ENCODE measurements at regions not wholly inside any gene's neighbourhood (a gene's known extent, or its start where the extent isn't known, plus 50 kb on each side); places are given as distances from the start of the nearest gene placed in this dataset.

DNA sequence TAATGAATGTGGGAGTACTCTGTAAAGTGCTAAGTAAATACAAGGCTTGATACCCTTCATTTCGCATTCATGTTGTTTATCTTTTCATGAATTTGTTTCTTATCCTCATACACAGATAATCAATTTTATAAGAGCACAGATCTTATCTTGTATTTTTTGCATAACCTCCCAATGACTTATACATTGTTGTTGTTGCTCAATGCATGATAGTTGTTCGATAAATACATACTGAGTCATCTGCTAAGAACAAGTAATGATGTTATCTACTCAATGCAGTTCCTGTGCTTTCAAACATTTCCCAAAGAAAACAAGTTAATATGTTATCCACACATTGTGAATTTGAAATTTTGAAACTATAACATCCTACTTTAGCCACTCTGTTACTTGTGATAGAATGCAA lies 60.7 kb downstream of the TAF11L14 start:
- Mint-ChIP-seq H3K36me3 (ENCODE audit: low read depth) (no peaks in the 10 kb centered on the region), H3K27ac (no peak overlapping the region), H3K4me3 (no peak overlapping the region), H3K4me1 (no peaks in the 10 kb centered on the region), H3K9me3 (no peaks in the 10 kb centered on the region), H3K27me3 (ENCODE audit: insufficient read depth) (peaks cover 3% of the 10 kb centered on the region)
- DNase-seq = no peak
- Histone ChIP-seq H3K9ac (ENCODE audit: extremely low read depth, low read length, poor library complexity, severe bottlenecking) (no peak overlapping the region), H3K4me3 (ENCODE audit: low read length) (no peak overlapping the region), H3K36me3 (ENCODE audit: control insufficient read depth, insufficient read depth, low read length) (no peaks in the 10 kb centered on the region), H3K27ac (ENCODE audit: low read depth, low read length) (no peak overlapping the region), H3K27me3 (ENCODE audit: control insufficient read depth, insufficient read depth, low read length, poor library complexity, severe bottlenecking) (no peaks in the 10 kb centered on the region), H3K9me3 (ENCODE audit: control insufficient read depth, low read length) (no peaks in the 10 kb centered on the region), H3K4me1 (ENCODE audit: control insufficient read depth, insufficient read depth, low read length) (no peaks in the 10 kb centered on the region)
- WGBS, 2 experiments (ENCODE audit: insufficient coverage in 1 of 2, insufficient read length in 1 of 2) = 89 to 100% methylated on average over 1 to 2 of the region's 2 CpGs
- TF ChIP-seq, protein P1, sequence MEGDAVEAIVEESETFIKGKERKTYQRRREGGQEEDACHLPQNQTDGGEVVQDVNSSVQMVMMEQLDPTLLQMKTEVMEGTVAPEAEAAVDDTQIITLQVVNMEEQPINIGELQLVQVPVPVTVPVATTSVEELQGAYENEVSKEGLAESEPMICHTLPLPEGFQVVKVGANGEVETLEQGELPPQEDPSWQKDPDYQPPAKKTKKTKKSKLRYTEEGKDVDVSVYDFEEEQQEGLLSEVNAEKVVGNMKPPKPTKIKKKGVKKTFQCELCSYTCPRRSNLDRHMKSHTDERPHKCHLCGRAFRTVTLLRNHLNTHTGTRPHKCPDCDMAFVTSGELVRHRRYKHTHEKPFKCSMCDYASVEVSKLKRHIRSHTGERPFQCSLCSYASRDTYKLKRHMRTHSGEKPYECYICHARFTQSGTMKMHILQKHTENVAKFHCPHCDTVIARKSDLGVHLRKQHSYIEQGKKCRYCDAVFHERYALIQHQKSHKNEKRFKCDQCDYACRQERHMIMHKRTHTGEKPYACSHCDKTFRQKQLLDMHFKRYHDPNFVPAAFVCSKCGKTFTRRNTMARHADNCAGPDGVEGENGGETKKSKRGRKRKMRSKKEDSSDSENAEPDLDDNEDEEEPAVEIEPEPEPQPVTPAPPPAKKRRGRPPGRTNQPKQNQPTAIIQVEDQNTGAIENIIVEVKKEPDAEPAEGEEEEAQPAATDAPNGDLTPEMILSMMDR (conservative IDR thresholded peaks at IDR 0.05) = no peak

DNA sequence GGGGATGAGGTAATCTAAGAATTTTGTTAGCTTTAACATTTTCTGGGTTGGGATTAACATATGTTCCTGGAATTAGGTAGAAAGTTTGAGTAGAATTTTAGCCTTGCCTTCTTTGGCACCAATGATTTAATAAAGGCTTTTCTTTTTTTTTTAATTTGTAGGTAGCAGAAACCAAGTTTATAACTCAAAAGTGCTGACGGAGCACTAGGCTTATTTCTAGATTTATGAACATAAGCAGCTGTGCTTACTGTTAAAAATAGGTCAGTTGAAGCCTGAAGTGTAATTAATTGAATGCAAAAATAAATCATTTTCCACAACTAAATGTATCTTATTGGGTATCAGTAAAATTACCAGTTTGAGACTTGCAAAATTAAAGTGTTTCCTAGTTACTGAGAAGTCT lies 62.4 kb downstream of the TAF11L14 start:
- H3K9me3 Mint-ChIP-seq = peaks cover 6% of the 10 kb centered on the region
- WGBS, 2 experiments (ENCODE audit: insufficient coverage in 1 of 2, insufficient read length in 1 of 2) = 96% methylated on average over 1 of the region's 1 CpG; no CpG with 5 or more reads in 1 of the 2 experiments
- no peaks in the 10 kb centered on the region for H3K4me1 ChIP-seq (ENCODE audit: control insufficient read depth, insufficient read depth, low read length)
- DNase-seq = no peak
- no peak overlapping the region for H3K9ac ChIP-seq (ENCODE audit: extremely low read depth, low read length, poor library complexity, severe bottlenecking)
- H3K36me3 ChIP-seq (ENCODE audit: control insufficient read depth, insufficient read depth, low read length) = no peaks in the 10 kb centered on the region
- no peak overlapping the region for H3K4me3 Mint-ChIP-seq
- no peak overlapping the region for H3K27ac Mint-ChIP-seq
- H3K27ac ChIP-seq (ENCODE audit: low read depth, low read length) = no peak overlapping the region
- H3K27me3 Mint-ChIP-seq (ENCODE audit: insufficient read depth) = peaks cover 3% of the 10 kb centered on the region
- no peaks in the 10 kb centered on the region for H3K27me3 ChIP-seq (ENCODE audit: control insufficient read depth, insufficient read depth, low read length, poor library complexity, severe bottlenecking)
- H3K4me3 ChIP-seq (ENCODE audit: low read length) = no peak overlapping the region
- H3K36me3 Mint-ChIP-seq (ENCODE audit: low read depth) = no peaks in the 10 kb centered on the region
- TF ChIP-seq, protein P1 (conservative IDR thresholded peaks at IDR 0.05) = no peak
- no peaks in the 10 kb centered on the region for H3K4me1 Mint-ChIP-seq
- H3K9me3 ChIP-seq (ENCODE audit: control insufficient read depth, low read length) = peaks cover 6% of the 10 kb centered on the region

DNA sequence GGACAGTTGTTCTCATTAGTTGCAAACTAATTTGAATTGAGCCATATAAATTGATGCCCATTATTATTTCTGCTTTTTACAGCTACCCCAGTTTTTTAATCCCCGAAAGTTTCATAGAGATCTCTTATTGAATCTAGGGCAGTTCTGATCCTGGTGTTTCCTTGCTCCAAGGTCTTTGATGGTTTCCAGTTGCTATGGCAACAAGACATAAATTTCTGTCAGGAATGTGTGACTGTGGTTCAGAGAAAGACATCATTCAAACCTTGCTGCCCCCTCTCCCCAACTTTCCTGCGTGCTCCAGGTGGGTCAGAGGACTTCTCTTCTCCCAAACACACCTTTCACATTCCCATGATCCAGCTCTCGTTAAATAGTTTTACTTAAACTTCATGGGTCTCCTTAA lies 63.4 kb downstream of the TAF11L14 start:
- Histone ChIP-seq H3K4me3 (ENCODE audit: low read length) (no peak overlapping the region), H3K4me1 (ENCODE audit: control insufficient read depth, insufficient read depth, low read length) (peaks cover under 1% of the 10 kb centered on the region), H3K9me3 (ENCODE audit: control insufficient read depth, low read length) (peaks cover 10% of the 10 kb centered on the region), H3K27me3 (ENCODE audit: control insufficient read depth, insufficient read depth, low read length, poor library complexity, severe bottlenecking) (no peaks in the 10 kb centered on the region), H3K36me3 (ENCODE audit: control insufficient read depth, insufficient read depth, low read length) (no peaks in the 10 kb centered on the region), H3K27ac (ENCODE audit: low read depth, low read length) (no peak overlapping the region), H3K9ac (ENCODE audit: extremely low read depth, low read length, poor library complexity, severe bottlenecking) (no peak overlapping the region)
- TF ChIP-seq, protein P1 (conservative IDR thresholded peaks at IDR 0.05) = no peak
- Mint-ChIP-seq H3K27ac (no peak overlapping the region), H3K27me3 (ENCODE audit: insufficient read depth) (peaks cover 3% of the 10 kb centered on the region), H3K4me1 (no peaks in the 10 kb centered on the region), H3K4me3 (no peak overlapping the region), H3K9me3 (peaks cover 7% of the 10 kb centered on the region), H3K36me3 (ENCODE audit: low read depth) (no peaks in the 10 kb centered on the region)
- no peak for DNase-seq
- 82 to 90% methylated on average over 2 to 3 of the region's 3 CpGs for WGBS, 2 experiments (ENCODE audit: insufficient coverage in 1 of 2, insufficient read length in 1 of 2)

All from endodermal cell (in vitro differentiated cells).